Epithelial cell of proximal tubule (primary cell): ENCODE measurements at regions not wholly inside any gene's neighbourhood (a gene's known extent, or its start where the extent isn't known, plus 50 kb on each side); places are given as distances from the start of the nearest gene placed in this dataset.

Experiments used
- DNase-seq: peaks from one replicate; pipeline ENCODE4 v3.0.0-alpha.2; 2011; ENCODE audit warnings: low read depth
- H3K4me3 ChIP-seq: 2 replicates; pipeline ENCODE4 v1.5.1; 2011; ENCODE audit warnings: low read depth, mild to moderate bottlenecking, low read length
- CTCF ChIP-seq: conservative IDR thresholded peaks from 2 replicates; pipeline ENCODE4 v1.5.1; 2012; ENCODE audit warnings: low read depth, mild to moderate bottlenecking, low read length

GRCh38 chr12:107353312-107353711, 260.0 kb upstream of the CRY1 start:
- no peak for DNase-seq
- no peak overlapping the region for H3K4me3 ChIP-seq
- no peak for TF ChIP-seq CTCF

DNA sequence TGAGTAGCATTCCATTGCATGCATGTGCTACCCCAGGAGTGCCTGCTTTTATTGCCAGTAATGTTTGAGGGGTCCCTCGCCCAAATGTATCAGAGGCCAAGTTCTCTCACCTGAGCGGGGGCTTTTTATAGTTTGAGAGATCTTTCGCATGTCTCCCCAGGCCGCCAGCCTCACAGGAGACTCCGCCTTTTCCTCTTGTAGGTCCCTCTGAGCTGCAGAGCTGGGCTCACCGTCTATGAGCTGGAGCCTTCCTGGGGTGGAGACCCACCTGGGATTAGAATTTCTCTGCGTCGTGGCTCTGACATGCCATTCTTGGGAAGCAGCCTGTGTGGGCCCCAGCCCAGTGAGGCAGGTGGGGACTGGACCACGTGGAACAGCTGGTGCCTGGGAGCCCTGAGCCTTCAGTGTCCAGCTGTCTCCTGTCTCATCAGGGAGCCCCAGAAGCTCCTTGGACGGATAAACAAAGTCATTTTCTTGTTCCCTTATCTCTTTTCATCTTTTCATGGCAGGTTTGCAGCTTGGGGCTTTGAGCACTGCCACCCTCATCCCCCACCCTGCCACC, 261.7 kb upstream of the CRY1 start:
- DNase-seq, result no peak
- TF ChIP-seq CTCF, result no peak
- no peak overlapping the region for H3K4me3 ChIP-seq

DNA sequence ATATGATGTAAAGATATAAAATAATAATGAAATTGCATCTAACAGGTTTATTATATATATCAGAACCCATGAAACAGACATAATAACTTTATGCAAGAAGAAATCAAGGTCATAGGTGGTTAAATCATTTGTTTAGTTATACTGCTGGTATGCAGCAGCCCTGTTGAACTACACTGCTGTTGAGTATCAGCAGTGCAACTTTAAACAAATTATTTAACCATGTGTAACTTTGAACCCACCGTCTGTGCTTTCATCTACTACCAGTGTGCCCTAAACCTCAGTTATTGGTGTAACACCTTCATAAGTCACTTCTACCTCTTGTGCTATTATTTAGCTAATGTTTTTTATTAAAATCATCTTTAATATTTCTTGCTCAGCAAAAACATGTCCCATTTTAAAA, 262.3 kb upstream of the CRY1 start:
- TF ChIP-seq CTCF, result no peak
- H3K4me3 ChIP-seq, result no peak overlapping the region
- no peak for DNase-seq

DNA sequence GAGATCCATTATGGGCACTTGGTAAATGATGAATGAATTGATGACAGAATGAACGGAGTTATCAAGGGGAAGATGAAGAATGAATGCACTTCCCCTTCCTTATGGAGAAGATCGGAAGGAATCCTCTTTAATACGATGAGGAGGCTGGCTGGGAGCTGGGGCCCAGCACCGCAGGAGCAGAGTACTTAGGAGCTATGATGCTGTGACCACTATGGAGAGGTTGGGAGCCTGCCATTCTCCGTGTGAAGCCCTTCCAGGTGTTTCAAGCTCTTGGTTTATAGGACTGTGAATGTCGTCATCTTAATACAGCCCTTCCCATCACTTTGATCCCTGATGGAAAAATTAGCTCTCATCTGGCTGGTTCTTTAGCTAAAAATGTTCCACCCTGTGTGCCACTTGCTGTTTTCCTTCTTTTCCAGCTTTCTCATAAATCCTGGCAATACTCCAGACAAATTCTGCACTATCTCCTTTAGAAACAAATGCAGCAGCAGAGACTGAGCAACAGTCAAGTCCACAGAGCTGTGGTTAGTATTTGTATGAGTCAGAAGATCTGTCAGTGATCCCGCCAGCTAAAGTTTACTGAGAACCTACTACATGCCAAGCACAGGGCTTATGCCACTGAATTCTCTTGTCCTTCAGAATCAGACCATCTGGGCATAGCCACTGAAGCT, 263.1 kb upstream of the CRY1 start:
- TF ChIP-seq CTCF, result no peak
- H3K4me3 ChIP-seq, result no peak overlapping the region
- DNase-seq, result no peak

DNA sequence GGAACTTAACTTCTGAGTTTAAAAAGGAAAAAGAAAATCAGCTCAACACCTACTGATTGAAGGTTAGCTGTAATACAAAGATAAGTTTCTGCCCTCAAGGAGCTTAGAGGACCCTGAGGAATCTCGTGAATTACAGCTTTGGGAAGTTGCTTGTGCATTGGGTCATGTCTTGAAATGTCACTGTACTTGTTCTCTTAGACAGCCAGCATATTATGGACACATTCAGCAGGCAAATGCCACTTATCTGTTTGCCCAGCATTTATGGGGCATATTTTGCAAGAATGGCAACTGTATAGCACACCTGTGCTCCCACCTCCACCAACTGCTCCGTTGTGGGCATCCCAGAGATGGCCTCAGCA, 263.6 kb upstream of the CRY1 start:
- no peak for TF ChIP-seq CTCF
- DNase-seq, result no peak
- no peak overlapping the region for H3K4me3 ChIP-seq

- TF ChIP-seq CTCF, result no peak
- DNase-seq, result no peak
These were observed 266.0 kb upstream of the CRY1 start for GRCh38 chr12:107359382-107359781.

GRCh38 chr12:107360033-107360432, 266.7 kb upstream of the CRY1 start:
- no peak overlapping the region for H3K4me3 ChIP-seq
- no peak for DNase-seq
- TF ChIP-seq CTCF, result no peak

More at GRCh38 chr12:107359382-107359781, 266.0 kb upstream of the CRY1 start:
- no peak overlapping the region for H3K4me3 ChIP-seq
